ENCODE measurements at regions not wholly inside any gene's neighbourhood (a gene's known extent, or its start where the extent isn't known, plus 50 kb on each side); places are given as distances from the start of the nearest gene placed in this dataset.

DNA sequence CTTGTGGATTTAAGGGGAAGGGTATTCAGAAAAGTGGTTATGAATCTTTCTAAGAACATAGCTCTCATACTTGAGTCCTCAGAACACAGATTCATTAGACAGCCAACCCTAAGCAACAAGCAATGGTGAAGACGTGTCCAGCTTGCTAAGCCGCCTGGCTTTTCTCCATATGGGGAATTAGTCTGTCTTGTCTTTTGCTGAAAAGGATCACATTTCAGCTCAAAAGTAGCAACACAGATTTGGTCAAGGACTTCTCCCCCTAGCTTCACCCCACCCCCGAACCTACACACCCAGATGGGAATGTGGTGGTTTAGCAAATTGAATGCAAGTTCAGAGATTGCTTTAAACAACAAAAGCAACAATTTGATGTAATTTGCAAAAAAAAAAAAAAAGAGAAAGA is 103.3 kb upstream of the RASGEF1B start:
- no peak for DNase-seq

DNA sequence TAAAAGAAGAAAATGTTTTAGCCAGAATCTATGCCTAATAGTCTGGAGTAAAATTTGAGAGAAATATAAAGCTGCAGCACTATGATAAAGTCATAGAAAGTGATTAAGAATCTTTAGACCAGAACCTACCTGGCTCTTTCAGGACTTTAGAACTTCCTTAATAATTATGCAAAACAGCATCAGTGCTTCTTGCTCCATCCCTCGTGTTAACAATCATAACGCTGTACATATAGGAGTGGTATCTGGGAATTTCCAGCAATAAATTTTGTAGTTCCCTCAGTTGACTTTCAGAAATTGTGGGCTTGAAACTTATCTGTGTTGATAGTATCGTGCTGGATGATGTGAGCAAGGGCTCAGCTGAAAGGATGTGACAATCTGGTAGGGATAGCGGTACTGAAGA is 102.1 kb upstream of the RASGEF1B start:
- no peak for DNase-seq

DNA sequence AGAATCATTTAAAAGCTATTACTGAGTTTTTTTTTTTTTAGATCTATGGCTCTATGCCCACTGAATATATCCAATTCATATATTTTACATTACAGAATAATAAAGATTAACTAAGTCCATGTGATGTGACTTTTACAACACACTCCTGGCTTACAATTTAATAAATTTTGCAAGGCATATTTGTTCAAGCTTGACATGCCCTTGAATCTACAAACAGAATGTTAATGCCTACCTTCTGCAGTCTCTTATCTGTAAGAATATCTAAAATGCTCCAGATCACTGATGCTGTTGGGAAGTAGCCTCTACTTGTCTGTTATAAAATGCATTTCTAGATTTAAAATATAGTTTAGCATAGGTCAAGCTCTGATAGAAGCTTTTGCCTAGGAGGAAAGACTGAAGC is 100.7 kb upstream of the RASGEF1B start:
- no peak for DNase-seq

DNA sequence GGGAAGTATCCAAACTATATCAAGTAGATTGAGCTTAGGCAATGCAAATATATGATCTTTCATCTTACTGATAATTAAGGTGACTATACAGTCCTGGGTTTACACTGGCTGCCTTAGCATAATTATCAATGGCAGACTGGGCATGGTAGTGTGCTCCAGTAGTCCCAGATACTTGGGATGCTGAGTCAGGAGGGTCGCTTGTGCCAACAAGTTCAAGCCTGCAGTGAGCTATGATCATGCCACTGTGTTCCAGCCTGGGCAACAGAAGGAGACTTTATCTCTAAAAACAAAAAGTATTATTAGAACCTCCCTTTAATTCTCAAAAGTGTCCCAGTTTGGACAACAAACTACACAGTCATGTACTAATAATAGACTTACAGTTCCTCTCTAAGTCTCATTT is 99.4 kb upstream of the RASGEF1B start:
- DNase-seq: no peak

DNA sequence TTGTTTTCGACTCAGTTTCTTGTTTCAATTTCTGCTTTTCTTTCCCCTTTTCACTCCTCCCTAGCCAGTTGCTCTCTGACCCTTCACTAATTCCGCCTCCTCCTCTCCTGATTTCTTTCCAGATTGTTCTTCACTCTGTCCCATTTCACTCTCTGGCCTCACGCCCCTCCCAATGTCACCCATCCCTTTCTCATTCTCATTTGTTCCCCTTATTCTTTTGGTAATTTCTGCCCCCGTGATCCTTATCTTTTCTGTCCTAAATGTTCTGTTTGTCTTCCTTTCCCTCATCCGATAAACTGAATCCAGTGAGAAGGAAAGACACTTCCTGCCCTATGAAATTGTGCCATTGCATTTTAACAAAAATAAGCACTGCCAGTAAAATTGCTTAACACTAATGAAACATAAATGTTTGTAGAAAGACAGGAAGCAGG is 94.5 kb upstream of the RASGEF1B start:
- no peak for DNase-seq

DNA sequence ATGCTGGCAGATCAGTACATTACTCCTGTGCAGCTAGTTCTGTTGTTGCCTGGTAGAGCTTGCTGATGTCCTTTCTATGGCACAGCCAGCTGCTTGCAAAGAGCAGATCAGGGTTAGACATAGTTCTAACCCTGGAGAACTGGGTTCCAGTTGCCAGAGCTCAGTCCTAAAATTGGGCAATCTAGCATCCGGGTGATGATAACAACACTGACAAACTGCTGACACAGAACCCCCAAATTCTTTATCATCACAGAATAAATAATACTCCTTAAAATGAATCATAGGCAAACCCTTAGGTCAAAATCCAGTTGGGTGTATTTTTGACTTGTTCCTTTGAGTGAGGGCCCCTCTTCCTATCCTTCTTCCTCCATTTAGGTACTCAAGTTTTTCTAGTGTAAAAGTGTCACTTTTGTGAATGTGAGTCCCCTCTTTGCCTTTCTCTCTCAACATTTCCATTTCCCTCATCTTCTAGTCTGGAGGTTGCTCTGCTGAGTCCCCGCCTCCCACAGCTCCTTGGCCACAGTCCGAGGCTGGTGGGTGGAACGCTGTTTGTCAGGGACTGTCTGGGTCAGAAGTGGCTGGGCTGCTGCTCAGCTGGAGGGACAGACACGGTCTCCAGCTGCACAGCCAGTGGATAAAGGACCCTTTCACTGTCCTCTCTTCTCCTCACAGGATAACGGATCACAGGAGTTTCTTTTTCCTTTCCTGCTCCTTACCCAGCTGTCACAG is 93.6 kb upstream of the RASGEF1B start:
- DNase-seq: no peak

DNA sequence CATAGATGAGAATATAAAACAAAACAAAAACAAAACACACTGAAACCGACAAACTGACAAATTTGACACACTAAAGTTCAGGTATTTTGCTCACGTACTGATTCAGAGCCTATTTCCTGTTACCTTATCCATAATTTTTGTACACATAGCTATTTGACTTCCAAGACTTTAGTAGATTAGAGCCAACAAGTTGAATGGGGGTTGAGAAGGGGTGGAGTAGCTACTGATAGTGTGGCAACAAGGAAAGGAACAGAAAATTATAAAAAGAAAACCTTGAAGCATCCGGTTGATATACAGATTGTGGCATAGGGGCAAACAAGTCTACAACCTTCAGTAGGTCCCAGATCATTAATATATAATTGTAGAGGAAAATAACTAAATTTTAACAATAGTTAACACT is 92.3 kb upstream of the RASGEF1B start:
- no peak for DNase-seq

DNA sequence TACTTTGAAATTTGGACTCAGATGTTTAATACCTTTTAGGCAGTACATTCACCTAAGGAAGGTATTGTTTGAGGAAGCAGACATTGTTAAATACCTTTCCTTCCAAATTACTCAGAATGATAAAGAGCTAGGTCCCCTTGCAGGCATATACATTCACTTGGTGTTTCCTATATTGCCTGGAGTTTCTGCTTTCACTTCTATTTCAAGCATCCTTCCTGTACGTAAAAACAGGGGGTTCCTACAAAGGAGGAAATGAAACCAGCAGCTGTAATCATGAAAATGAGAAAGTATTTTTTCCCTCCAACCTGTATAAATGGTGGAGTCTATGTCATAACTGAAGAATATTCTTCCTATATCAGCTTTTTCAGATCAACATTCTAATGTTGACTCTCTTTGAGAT is 90.4 kb upstream of the RASGEF1B start:
- no peak for DNase-seq

DNA sequence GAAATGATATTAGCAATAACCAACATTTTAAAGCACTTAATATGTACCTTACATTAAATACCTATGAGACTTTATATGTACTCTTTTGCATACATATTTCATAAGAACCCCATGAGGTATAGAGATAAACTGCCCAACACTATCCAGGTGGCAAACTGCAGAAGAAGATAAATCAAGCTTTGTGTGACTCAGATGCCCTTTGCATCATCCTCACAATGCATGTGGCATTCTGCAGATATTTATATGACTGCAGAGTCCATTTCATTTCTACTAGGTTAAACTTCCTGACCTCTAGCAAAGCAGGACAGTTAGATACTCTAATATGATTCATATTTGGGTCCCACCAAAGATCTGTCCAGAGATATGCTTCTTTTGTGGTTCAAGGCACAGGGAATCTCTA is 85.6 kb upstream of the RASGEF1B start:
- DNase-seq: no peak

DNA sequence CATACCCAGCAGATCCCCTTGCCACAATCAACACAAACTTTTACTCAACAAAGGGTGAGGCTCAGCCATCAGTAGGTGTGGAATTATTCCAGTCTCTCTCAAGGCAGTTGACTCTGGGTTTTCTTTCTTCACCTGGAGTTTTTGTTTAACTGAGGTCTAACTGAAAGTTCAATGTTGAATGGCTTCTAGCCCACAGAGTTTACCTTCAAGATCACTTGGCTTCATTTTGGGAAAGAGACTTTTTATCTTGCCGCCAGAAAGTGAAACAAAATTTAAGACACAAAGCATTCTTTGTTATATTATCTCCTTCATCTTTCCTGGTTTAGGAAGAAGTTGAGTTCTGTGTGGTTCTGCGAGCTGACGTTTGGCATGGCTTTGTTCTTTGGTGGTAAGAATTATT is 83.8 kb upstream of the RASGEF1B start:
- DNase-seq: no peak

DNA sequence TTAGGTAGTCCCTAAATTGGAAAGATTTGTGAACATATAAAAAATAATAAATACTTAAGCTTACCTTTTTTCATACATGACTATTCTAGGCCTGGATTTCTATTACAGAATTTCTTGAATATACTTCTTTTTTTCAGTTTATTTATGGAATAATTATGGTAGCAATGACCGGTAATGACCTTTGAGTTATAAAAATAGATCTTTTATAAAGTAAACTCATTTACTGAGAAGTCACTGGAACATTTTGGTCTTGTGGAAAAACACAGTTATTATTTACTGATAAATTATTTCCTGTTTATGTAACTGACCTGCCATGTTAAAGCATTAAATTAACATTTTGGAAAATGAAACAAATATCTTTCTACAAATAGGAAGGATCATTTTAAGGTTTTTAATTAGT is 80.4 kb upstream of the RASGEF1B start:
- DNase-seq: no peak

DNA sequence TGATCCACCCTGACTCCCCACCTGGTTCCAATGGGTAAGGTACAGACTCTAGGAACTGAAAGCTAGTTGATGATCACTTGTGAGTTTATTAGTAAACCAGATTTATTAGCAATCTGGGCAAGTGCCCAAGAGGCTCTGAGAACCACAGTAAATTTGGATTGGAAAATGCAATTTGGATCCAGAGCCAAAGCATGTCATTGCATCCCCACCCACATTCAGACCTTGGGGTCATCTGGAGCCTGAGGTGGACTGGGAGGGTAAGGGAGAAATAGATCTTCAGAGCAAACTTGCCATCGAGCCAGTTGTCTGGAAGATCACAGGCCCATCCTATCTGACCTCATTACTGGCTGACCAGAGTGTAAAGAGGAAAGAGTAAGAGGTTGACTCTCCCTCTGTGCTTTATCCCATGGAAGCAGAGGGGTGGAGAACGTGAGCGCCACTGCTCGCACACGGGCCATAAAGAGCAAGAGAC is 78.7 kb upstream of the RASGEF1B start:
- DNase-seq: no peak

DNA sequence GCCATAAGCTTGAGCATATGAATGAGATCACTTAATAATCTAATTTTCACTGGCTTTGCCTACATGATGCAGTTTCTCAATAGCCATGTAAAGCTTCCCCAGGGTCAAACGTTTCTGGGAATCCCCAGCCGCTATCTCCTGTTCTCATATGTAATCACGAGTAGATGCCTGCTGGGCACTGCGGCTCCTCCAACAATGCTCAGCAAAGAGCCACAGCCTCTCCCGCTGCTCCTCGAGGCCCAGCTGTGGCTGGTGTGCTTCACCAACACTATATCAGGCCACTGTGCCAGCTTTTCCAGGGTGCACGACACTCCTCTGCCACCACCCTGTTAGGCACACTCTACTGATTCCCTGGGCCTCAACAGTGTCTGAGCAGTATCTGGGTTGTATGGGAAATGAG is 78.3 kb upstream of the RASGEF1B start:
- DNase-seq: no peak

DNA sequence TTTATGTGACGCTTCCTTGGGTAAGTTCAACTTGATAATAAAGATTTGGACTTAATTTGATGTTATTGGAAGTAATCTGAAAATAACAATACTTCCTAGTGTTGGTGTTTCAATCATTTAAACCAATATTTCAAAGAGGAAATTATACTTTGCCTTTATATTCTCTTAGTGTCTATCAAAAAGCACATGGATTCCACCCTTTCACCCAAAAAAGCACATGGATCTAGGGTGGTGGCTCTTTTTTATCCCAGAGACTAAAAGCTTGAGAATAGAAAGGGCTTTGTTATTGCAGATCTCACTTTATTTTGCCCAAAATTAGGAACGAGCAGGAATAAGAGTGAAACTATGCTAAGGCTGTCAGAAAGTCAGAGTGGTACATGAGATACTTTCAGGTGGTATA is 75.1 kb upstream of the RASGEF1B start:
- no peak for DNase-seq

DNA sequence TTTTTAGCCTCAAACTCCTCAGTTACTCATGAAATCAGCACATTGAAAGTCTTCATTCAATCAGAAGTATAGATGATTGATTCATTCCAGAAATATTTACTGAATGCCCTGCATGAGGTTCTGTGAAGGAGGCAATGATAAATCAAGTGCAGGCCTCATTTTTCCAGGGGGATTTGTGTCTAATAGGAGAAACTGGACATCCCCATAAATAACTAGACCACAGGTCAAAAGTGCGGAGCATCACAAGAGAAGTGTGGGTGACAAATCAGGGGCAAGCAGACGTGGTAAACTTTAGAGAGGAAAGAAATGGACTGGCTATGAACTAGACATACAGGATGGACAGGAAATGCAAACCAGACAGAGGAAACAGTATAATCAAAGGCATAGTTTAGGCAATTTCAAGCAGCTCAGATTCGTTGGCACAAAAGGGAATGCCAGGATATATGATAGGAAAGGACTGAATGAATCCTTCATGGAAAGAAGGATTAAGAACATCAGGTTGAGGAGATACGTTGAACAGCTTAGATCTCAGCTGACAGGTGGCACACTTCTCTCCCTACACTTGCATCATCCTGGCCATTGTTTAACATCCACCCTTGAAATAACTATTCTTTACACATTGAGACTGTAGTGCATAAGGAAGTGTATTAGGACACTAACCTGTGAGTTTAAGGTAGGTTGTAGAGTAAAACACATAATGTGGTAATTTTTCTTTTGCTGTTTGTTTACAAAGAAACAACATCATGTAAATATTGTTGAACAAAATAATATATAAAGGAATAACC is 69.6 kb upstream of the RASGEF1B start:
- no peak for DNase-seq

DNA sequence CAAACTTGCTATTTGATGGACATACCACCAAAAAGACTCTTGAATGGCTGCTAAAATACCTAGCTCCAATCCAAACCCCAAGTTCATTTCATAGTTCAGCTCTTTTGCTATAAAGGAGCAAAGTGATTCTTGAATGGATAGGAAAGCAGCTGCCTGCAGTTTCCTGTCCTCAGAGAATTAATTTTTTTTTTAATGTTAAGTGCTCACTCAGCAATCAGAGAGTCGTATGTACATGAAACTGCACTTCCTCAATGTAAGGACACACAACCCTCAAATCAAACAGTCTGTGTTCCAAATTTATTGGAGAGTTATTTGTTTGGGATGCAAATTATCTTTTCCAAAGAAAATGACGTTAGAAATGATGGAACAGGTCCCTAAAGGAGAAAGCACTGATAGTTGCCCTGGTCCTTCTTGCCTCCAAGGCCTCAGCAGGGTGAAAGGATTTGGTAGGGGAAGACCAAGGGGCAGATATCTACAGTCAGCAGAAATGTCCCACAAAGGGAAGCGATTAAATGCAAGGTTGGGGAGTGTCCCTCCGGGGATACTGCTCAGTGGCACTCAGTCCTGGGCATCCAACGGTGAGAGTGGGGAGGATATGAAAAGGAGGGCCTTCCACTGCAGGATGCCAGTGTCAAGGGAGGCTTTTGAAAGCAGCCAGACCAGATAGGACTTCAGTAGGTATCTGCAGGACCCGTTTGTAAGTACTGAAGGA is 67.2 kb upstream of the RASGEF1B start:
- no peak for DNase-seq

DNA sequence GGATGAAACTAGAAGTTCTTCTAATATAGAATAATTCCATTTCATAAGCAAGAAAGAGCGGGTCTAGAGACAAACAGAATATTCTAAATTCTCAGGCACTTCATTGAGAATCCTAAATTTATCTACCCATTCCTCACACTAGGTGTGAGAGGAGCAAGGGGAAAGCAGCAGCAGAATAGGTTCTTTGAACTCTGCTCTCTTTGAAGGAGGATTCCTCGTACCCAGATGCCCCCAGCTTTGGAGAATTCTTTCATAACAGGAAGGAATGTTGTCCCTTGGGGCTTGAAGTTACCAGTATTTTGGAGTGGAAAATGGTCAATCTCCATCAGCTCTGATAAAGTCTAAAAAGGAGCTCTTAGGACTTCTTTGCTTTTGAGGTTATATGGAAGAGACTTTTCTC is 59.7 kb upstream of the RASGEF1B start:
- no peak for DNase-seq

DNA sequence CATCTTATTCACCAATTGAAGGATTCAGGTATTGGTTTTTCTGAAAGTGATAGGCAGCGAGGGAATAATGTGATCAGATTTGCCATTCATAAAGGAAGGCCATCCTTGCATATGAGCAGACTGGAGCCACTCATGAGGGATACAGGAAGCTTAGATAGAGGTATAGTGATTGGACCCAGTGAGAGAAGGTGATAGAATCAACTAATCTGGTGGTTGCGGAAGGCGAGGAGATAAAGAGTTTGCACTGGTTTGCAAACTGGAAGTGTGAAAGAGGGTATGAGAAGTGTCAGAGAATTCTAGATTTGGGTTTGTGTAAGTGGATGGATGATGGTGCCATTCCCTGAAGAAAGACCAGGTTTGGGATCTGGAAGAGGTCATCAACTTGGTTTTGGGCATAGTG is 57.3 kb upstream of the RASGEF1B start:
- no peak for DNase-seq

DNA sequence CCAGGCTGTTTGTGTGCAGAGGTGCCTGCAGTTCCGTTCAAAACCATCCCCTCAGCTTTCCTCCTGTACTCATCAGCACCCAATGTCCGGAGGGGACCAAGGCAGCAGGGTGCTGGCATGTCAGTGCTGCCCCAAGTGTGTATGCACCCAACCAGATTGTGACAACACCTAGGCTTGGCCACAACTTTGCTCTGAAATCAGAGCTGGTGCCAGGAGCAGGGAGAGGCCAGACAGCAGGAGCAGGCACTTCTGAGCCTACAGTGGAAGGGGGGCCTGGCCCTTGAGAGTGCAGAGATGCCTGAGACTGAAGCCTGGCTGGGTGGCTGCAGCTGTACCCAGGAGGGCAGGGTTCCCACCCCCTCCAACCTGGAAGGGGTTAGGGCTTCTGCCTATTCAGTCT is 56.5 kb upstream of the RASGEF1B start:
- no peak for DNase-seq

DNA sequence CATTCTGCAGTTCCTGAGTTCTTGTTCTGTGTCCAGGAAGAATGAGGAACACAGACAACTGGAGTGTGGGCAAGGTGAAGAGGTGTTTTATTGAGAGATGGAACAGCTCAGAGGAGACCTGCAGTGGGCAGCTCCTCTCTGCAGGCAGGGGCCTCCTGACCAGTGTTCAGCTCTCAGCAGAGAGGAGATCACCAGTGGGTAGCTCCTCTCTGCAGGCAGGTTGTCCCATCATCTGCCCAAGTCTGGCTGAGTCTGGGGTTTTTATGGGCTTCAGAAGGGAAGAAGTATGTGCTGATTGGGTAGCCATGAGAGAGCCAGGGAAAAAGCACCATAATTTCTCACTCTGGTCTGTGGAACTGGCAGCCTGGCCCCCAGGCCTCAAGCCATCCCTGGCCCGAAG is 56.0 kb upstream of the RASGEF1B start:
- no peak for DNase-seq

DNA sequence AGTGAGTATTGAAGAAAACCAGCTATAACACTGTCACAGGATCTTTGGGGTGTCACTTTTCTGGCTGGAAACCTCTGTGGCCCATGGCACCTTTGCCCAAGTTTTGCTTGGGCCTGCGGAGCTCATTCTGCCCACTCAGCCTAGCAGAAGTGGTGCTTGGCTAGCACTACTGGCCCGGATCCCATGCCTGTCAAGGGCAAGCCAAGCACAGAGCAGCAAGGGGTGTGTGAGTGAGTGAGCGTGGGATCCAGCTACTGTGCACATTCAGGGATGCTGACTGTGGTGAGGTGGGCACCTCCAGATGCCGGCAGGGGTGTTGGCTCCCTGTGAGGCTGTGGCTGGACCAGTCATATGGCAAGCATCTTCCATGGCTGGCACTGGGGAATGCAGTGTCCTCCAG is 55.4 kb upstream of the RASGEF1B start:
- DNase-seq: no peak

DNA sequence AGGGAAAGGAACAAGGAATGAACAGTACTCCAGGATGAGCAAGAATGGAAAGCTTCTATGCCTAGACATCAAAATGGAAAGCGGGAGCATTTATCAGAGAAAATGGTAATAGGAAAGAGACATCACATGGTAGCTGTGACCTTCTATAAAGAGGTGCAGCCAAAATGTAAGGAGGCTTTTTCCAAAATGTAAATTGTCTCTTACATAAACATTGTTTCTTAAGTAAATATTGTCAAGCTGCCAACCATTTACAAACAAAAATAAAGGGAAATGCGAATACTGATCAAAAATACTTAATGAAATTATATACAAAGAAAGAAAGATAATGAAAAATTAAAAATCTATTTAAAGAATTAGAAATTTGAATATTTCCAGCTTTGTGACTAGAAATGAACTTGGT is 55.0 kb upstream of the RASGEF1B start:
- DNase-seq: no peak

DNA sequence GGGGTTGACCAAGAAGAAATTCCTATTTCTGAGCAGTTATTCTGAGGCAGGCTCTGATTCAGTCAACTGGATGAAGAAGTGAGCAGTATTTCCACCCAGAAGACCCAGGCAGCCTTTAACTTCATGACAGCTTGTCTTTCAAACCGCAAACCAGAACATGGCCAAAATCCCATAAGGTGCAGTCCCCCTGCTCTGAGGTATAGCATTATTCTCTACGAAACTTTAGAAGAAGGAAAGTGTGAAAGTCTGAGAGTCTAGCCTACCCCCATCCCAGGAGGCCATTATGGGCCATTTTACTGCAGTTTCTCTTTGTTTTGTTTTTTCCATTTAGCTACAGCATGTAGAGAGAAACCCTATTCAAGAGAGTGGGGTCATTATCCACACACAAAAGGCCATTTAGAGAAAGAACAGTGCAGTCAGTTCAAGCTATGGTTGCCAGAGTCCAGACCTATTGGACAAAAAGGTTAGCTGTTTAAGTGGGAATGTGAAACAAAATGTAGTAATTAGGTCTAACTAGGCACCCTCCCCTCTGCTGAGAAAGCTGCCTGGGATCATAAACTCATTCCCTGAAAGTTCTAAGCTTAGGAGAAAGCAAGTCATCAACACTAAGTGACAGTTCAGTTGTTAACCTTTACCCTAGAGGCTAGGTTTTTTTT is 52.1 kb upstream of the RASGEF1B start:
- no peak for DNase-seq

All from fibroblast of skin of right quadriceps (primary cell).